Neuronal stem cell (in vitro differentiated cells): ENCODE measurements at regions not wholly inside any gene's neighbourhood (a gene's known extent, or its start where the extent isn't known, plus 50 kb on each side); places are given as distances from the start of the nearest gene placed in this dataset.
A peak's percentile ranks its signal among the peaks of the same experiment; 100 is the strongest.

Experiments
- DNase-seq: peaks from one replicate; pipeline ENCODE4 v3.0.0-alpha.2; 2013; ENCODE audit warnings: low spot score
- H2AFZ ChIP-seq: one replicate; pipeline ENCODE4 v1.6.1; 2013; ENCODE audit warnings: mild to moderate bottlenecking, low read length, inconsistent platforms
- H2AK5ac ChIP-seq: 2 replicates; pipeline ENCODE4 v1.6.1; 2013; ENCODE audit warnings: low read depth, mild to moderate bottlenecking, inconsistent platforms, low read length, moderate library complexity, mixed read lengths
- H2BK120ac ChIP-seq: 2 replicates; pipeline ENCODE4 v1.6.1; 2013; ENCODE audit warnings: low read depth, mild to moderate bottlenecking, inconsistent platforms, low read length, moderate library complexity, mixed read lengths
- H2BK12ac ChIP-seq: one replicate; pipeline ENCODE4 v1.6.1; 2013; ENCODE audit warnings: low read length, inconsistent platforms
- H2BK15ac ChIP-seq: 2 replicates; pipeline ENCODE4 v1.6.1; 2013; ENCODE audit warnings: mild to moderate bottlenecking, low read length, inconsistent platforms, mixed read lengths
- H2BK5ac ChIP-seq: one replicate; pipeline ENCODE4 v1.6.1; 2013; ENCODE audit warnings: inconsistent platforms, mild to moderate bottlenecking, low read length, moderate library complexity
- H3K14ac ChIP-seq: one replicate; pipeline ENCODE4 v1.6.1; 2013; ENCODE audit warnings: low read length, inconsistent platforms
- H3K18ac ChIP-seq: 2 replicates; pipeline ENCODE4 v1.6.1; 2013; ENCODE audit warnings: low read length, inconsistent platforms
- H3K23ac ChIP-seq: 2 replicates; pipeline ENCODE4 v1.6.1; 2013; ENCODE audit warnings: low read depth, mild to moderate bottlenecking, mixed read lengths, low read length, inconsistent platforms; ENCODE audit not compliant: poor library complexity
- H3K27ac ChIP-seq: replicated peaks from 3 replicates; pipeline ENCODE4 v1.5.1; 2013; ENCODE audit warnings: low read length, inconsistent platforms
- H3K27me3 ChIP-seq, 3 experiments: 2 replicates each; pipeline ENCODE4 v1.6.1; 2013; ENCODE audit warnings: low read length in 3 of 3, mild to moderate bottlenecking in 2 of 3, inconsistent platforms in 1 of 3, low read depth in 1 of 3, mixed read lengths in 1 of 3, moderate library complexity in 1 of 3; ENCODE audit not compliant: control insufficient read depth in 3 of 3, insufficient read depth in 3 of 3
- H3K36me3 ChIP-seq, 2 donors: replicated peaks in 1 of 2; 2 replicates each; pipeline ENCODE4 v1.6.1; 2013; ENCODE audit warnings: low read length in 2 of 2; ENCODE audit not compliant: control insufficient read depth in 2 of 2, insufficient read depth in 2 of 2
- H3K4ac ChIP-seq: 2 replicates; pipeline ENCODE4 v1.6.1; 2013; ENCODE audit warnings: inconsistent platforms, mild to moderate bottlenecking, low read length, moderate library complexity
- H3K4me1 ChIP-seq, 2 donors: 1 replicate in 1 of 2; 2 replicates in 1 of 2; pipeline ENCODE4 v1.6.1; 2013; ENCODE audit warnings: low read length in 2 of 2, low read depth in 1 of 2; ENCODE audit not compliant: control insufficient read depth in 2 of 2, insufficient read depth in 1 of 2
- H3K4me2 ChIP-seq: one replicate; pipeline ENCODE4 v1.6.1; 2013; ENCODE audit warnings: mild to moderate bottlenecking, low read length, inconsistent platforms; ENCODE audit not compliant: insufficient read depth, poor library complexity, severe bottlenecking
- H3K4me3 ChIP-seq, 2 donors: 2 replicates each; pipeline ENCODE4 v1.5.1; 2013; ENCODE audit warnings: low read length in 2 of 2, mild to moderate bottlenecking in 2 of 2, inconsistent platforms in 1 of 2, moderate library complexity in 1 of 2
- H3K79me1 ChIP-seq: one replicate; pipeline ENCODE4 v1.6.1; 2013; ENCODE audit warnings: low read depth, mild to moderate bottlenecking, inconsistent platforms, low read length, moderate library complexity
- H3K9ac ChIP-seq: one replicate; pipeline ENCODE4 v1.6.1; 2013; ENCODE audit warnings: mild to moderate bottlenecking, low read depth, low read length, inconsistent platforms; ENCODE audit not compliant: poor library complexity
- H3K9me3 ChIP-seq, 2 donors: replicated peaks in 1 of 2; 2 replicates each; pipeline versions ENCODE3 to v1.6.1; 2013; ENCODE audit warnings: low read length in 2 of 2, mild to moderate bottlenecking in 2 of 2, inconsistent platforms in 1 of 2, low read depth in 1 of 2, mixed read lengths in 1 of 2, moderate library complexity in 1 of 2; ENCODE audit not compliant: control insufficient read depth in 2 of 2, insufficient read depth in 1 of 2
- H4K8ac ChIP-seq: one replicate; pipeline ENCODE4 v1.6.1; 2013; ENCODE audit warnings: low read depth, mild to moderate bottlenecking, inconsistent platforms, low read length, moderate library complexity
- H4K91ac ChIP-seq: one replicate; pipeline ENCODE4 v1.6.1; 2013; ENCODE audit warnings: low read length, low read depth, mild to moderate bottlenecking, inconsistent platforms; ENCODE audit not compliant: poor library complexity
- WGBS, 2 donors: extraction: QIAGEN DNeasy Blood & Tissue Kit; methylation state at CpG; one replicate each; pipeline ENCODE4 v1.1.7; 2013; ENCODE audit warnings: missing lambda C conversion rate in 2 of 2, mixed read lengths in 1 of 2; ENCODE audit not compliant: insufficient read length in 2 of 2, insufficient replicate concordance in 1 of 2; ENCODE audit errors: extremely low coverage in 2 of 2; 5-methylcytosine and 5-hydroxymethylcytosine counted together

DNA sequence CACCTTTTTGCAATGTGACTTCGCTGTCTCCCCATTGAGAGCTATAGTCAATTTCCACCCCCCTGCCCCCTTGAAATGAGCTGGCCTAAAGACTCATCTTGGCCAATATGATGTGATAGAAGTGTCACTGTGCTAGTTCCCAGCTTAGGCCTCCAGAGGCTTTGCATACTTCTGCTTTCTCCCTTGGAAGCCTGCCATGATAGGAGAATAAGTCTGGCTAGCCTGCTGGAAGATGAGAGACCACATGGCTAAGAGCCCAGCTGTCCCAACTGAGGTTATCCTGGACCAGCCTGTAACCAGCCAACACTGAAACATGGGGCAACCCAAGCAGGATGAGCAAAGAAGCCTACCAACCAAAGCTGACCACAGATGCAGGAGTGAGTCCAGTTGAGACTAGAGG is 196.9 kb downstream of the GRIN2B start:
- Histone ChIP-seq H3K4me3 (no peak overlapping the region), H2AK5ac (peak overlapping the region; percentile 41), H2AFZ (no peak overlapping the region), H3K27me3 (no peaks in the 10 kb centered on the region), H2BK12ac (no peak overlapping the region), H3K23ac (no peak overlapping the region), H3K4me2 (no peak overlapping the region), H2BK15ac (no peak overlapping the region), H3K14ac (no peak overlapping the region), H2BK120ac (no peak overlapping the region), H3K4ac (no peak overlapping the region), H3K79me1 (peaks cover 3% of the 10 kb centered on the region), H3K27ac (no peak overlapping the region), H3K9ac (no peak overlapping the region), H3K36me3 (no peaks in the 10 kb centered on the region), H4K8ac (no peak overlapping the region), H3K4me1 (no peaks in the 10 kb centered on the region), H3K18ac (no peak overlapping the region), H2BK5ac (no peak overlapping the region), H3K9me3 (peaks cover 2 to 6% of the 10 kb centered on the region in 2 donors), H4K91ac (no peak overlapping the region)
- no CpG with 5 or more reads among the region's 1 CpG for WGBS, 2 donors
- no peak for DNase-seq

GRCh38 chr12:13780453-13780852 is 200.9 kb downstream of the GRIN2B start:
- H3K79me1 ChIP-seq, result peaks cover 3% of the 10 kb centered on the region

GRCh38 chr12:13777374-13777773 is 204.0 kb downstream of the GRIN2B start:
- no peak overlapping the region for H3K23ac ChIP-seq
- no peak overlapping the region for H3K18ac ChIP-seq
- H3K4me3 ChIP-seq, result no peak overlapping the region
- H3K9me3 ChIP-seq, result peaks cover 0 to 6% of the 10 kb centered on the region in 2 donors
- H3K79me1 ChIP-seq, result no peaks in the 10 kb centered on the region
- no peak overlapping the region for H4K91ac ChIP-seq
- no peak for DNase-seq
- no peaks in the 10 kb centered on the region for H3K27me3 ChIP-seq
- no peak overlapping the region for H3K4ac ChIP-seq
- H2AK5ac ChIP-seq, result no peak overlapping the region
- no peak overlapping the region for H2BK15ac ChIP-seq
- no CpG with 5 or more reads among the region's 2 CpGs for WGBS, 2 donors
- no peak overlapping the region for H4K8ac ChIP-seq
- H3K14ac ChIP-seq, result no peak overlapping the region
- H3K4me2 ChIP-seq, result no peak overlapping the region
- no peak overlapping the region for H3K9ac ChIP-seq
- no peak overlapping the region for H2BK12ac ChIP-seq
- no peaks in the 10 kb centered on the region for H3K4me1 ChIP-seq
- no peak overlapping the region for H3K27ac ChIP-seq
- no peak overlapping the region for H2AFZ ChIP-seq
- no peaks in the 10 kb centered on the region for H3K36me3 ChIP-seq
- no peak overlapping the region for H2BK5ac ChIP-seq
- H2BK120ac ChIP-seq, result no peak overlapping the region

More at GRCh38 chr12:13780453-13780852, 200.9 kb downstream of the GRIN2B start:
- Histone ChIP-seq H4K8ac (no peak overlapping the region), H3K4me3 (no peak overlapping the region), H2BK5ac (no peak overlapping the region), H3K14ac (no peak overlapping the region), H3K36me3 (no peaks in the 10 kb centered on the region), H3K9ac (no peak overlapping the region), H3K27me3 (no peaks in the 10 kb centered on the region), H3K4me2 (no peak overlapping the region), H3K4ac (no peak overlapping the region), H2BK15ac (no peak overlapping the region), H2BK120ac (no peak overlapping the region), H2AFZ (no peak overlapping the region), H3K9me3 (peaks cover 2 to 6% of the 10 kb centered on the region in 2 donors), H2BK12ac (no peak overlapping the region), H3K4me1 (no peaks in the 10 kb centered on the region), H4K91ac (no peak overlapping the region), H3K23ac (no peak overlapping the region), H3K18ac (no peak overlapping the region), H3K27ac (no peak overlapping the region), H2AK5ac (no peak overlapping the region)
- no peak for DNase-seq
- no CpG with 5 or more reads among the region's 2 CpGs for WGBS, 2 donors

DNA sequence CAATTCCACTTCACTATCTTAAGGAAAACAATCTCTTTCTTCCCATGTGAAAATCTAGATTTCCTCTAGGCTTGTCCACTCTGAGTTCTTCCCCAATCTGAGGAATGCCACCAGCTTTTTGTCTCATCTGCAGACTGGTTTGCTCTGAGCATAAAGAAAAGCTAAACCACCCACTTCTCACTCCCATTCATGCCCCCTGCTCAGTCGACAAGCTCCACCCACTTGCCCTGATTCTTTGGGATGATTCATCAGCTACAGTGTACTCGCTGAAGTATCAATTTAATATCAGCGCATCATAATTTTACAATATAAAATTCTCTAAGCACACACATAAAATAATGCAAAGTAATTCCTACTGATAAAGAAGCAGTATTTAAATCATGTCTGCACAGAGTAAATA is 209.1 kb downstream of the GRIN2B start:
- H3K9ac ChIP-seq, result no peak overlapping the region
- DNase-seq, result no peak
- H3K23ac ChIP-seq, result no peak overlapping the region
- H3K36me3 ChIP-seq, result no peaks in the 10 kb centered on the region
- no peak overlapping the region for H2AK5ac ChIP-seq
- WGBS, 2 donors, result no CpG with 5 or more reads among the region's 3 CpGs
- no peak overlapping the region for H2BK5ac ChIP-seq
- H3K4me2 ChIP-seq, result no peak overlapping the region
- H3K4me3 ChIP-seq, result no peak overlapping the region
- no peak overlapping the region for H4K91ac ChIP-seq
- H3K18ac ChIP-seq, result no peak overlapping the region
- H3K4me1 ChIP-seq, result peaks cover 4% of the 10 kb centered on the region in 2 donors
- H3K4ac ChIP-seq, result no peak overlapping the region
- no peak overlapping the region for H3K27ac ChIP-seq
- no peak overlapping the region for H4K8ac ChIP-seq
- no peak overlapping the region for H2AFZ ChIP-seq
- H2BK12ac ChIP-seq, result no peak overlapping the region
- H3K14ac ChIP-seq, result no peak overlapping the region
- no peak overlapping the region for H2BK15ac ChIP-seq
- H2BK120ac ChIP-seq, result no peak overlapping the region
- H3K27me3 ChIP-seq, result no peaks in the 10 kb centered on the region
- no peaks in the 10 kb centered on the region for H3K9me3 ChIP-seq
- H3K79me1 ChIP-seq, result no peaks in the 10 kb centered on the region
